Caco-2 (cell line): ENCODE measurements at regions not wholly inside any gene's neighbourhood (a gene's known extent, or its start where the extent isn't known, plus 50 kb on each side); places are given as distances from the start of the nearest gene placed in this dataset.

Source experiments
- BruUV-seq: library from RNA; stranded (reverse); fragments of 400-500 nt; replicated peaks from 2 replicates; lab custom pipeline; 2021; lab: Mats Ljungman, UMichigan
- CTCF ChIA-PET: fragments of 300-600 bp; sonication (Branson Sonifier 250); formaldehyde crosslinking; loops from one replicate; lab custom pipeline; 2022; ENCODE audit warnings: antibody characterized with exemption; lab: Charles Lee
- POLR2A ChIA-PET: fragments of 300-600 bp; sonication (Branson Sonifier 250); formaldehyde crosslinking; loops from one replicate; lab custom pipeline; 2022; ENCODE audit warnings: antibody characterized with exemption; lab: Charles Lee
- DNase-seq, 2 experiments: peaks; one replicate each; pipeline versions ENCODE4 v3.0.0 to v3.0.0-alpha.2; 2020 to 2022
- H3K27me3 ChIP-seq: replicated peaks from 2 replicates; pipeline ENCODE4 v1.6.0; 2011; ENCODE audit warnings: low read length; ENCODE audit not compliant: control insufficient read depth, insufficient read depth
- H3K36me3 ChIP-seq: 2 replicates; pipeline ENCODE4 v1.5.1; 2011; ENCODE audit warnings: low read length; ENCODE audit not compliant: control insufficient read depth, insufficient read depth
- H3K4me1 ChIP-seq: fragments of 250-450 bp; sonication (Bioruptor Pico); 2 replicates; pipeline ENCODE4 v1.5.1; 2020; ENCODE audit warnings: mild to moderate bottlenecking
- H3K4me3 ChIP-seq: 2 replicates; pipeline ENCODE4 v1.5.1; 2011; ENCODE audit warnings: low read depth, mild to moderate bottlenecking, control low read depth, low read length
- H3K9me3 ChIP-seq: fragments of 250-450 bp; sonication (Bioruptor Pico); 2 replicates; pipeline ENCODE4 v1.5.1; 2020; ENCODE audit warnings: mild to moderate bottlenecking, moderate library complexity
- H3K27ac Mint-ChIP-seq: one replicate; pipeline ENCODE4 v1.8.0; 2022; ENCODE audit warnings: mixed read lengths; ENCODE audit not compliant: unreplicated experiment
- H3K27me3 Mint-ChIP-seq: one replicate; pipeline ENCODE4 v1.8.0; 2022; ENCODE audit warnings: mixed read lengths; ENCODE audit not compliant: insufficient read depth, unreplicated experiment
- H3K36me3 Mint-ChIP-seq: one replicate; pipeline ENCODE4 v1.8.0; 2022; ENCODE audit warnings: mild to moderate bottlenecking, mixed read lengths; ENCODE audit not compliant: insufficient read depth, unreplicated experiment
- H3K4me1 Mint-ChIP-seq: one replicate; pipeline ENCODE4 v1.8.0; 2022; ENCODE audit warnings: low read depth, mixed read lengths; ENCODE audit not compliant: unreplicated experiment
- H3K4me3 Mint-ChIP-seq: one replicate; pipeline ENCODE4 v1.8.0; 2022; ENCODE audit warnings: mild to moderate bottlenecking, moderate library complexity, mixed read lengths; ENCODE audit not compliant: unreplicated experiment
- H3K9me3 Mint-ChIP-seq: one replicate; pipeline ENCODE4 v1.8.0; 2022; ENCODE audit warnings: mixed read lengths; ENCODE audit not compliant: unreplicated experiment
- CTCF ChIP-seq, 2 experiments: fragments of 200-600 bp in 1 of 2; IDR thresholded peaks; 1 replicate in 1 of 2; 2 replicates in 1 of 2; pipeline versions ENCODE4 v1.5.1 to v1.8.0; 2011 to 2022; ENCODE audit warnings: antibody characterized with exemption in 1 of 2, control low read depth in 1 of 2, inconsistent platforms in 1 of 2, low read depth in 1 of 2, low read length in 1 of 2, mild to moderate bottlenecking in 1 of 2, moderate library complexity in 1 of 2; ENCODE audit not compliant: insufficient read depth in 1 of 2, severe bottlenecking in 1 of 2, unreplicated experiment in 1 of 2
- intact Hi-C: fragments of 100-400 bp; cut with micrococcal nuclease; formaldehyde crosslinking; loops from one replicate; pipeline ENCODE4 v1.10.0; 2022; ENCODE audit not compliant: unreplicated experiment

GRCh38 chr10:113987156-113987555 lies 56.5 kb upstream of the ADRB1 start:
- no peak overlapping the region for H3K4me3 ChIP-seq
- no peak for DNase-seq
- no peak overlapping the region for H3K4me3 Mint-ChIP-seq
- peaks cover 8% of the 10 kb centered on the region; the same call in 1 of the 2 replicates for H3K4me1 ChIP-seq
- no peak overlapping the region for H3K27ac Mint-ChIP-seq
- no peaks in the 10 kb centered on the region for H3K36me3 ChIP-seq
- BruUV-seq = no TSS peak
- no peaks in the 10 kb centered on the region for H3K9me3 ChIP-seq
- POLR2A ChIA-PET = no interaction called here
- CTCF ChIA-PET = no interaction called here
- TF ChIP-seq CTCF (IDR thresholded peaks at IDR 0.05; ENCODE audit: insufficient read depth in 1 of 2, low read depth in 1 of 2, low read length in 1 of 2, severe bottlenecking in 1 of 2, unreplicated experiment in 1 of 2) = no peak
- H3K27me3 ChIP-seq = no peaks in the 10 kb centered on the region
- peaks cover 24% of the 10 kb centered on the region for H3K9me3 Mint-ChIP-seq
- intact Hi-C loops = no loop called here
- no peaks in the 10 kb centered on the region for H3K27me3 Mint-ChIP-seq
- H3K36me3 Mint-ChIP-seq = no peaks in the 10 kb centered on the region
- H3K4me1 Mint-ChIP-seq = peaks cover 8% of the 10 kb centered on the region

GRCh38 chr10:113987805-113988204 lies 55.9 kb upstream of the ADRB1 start:
- Histone ChIP-seq H3K9me3 (no peaks in the 10 kb centered on the region), H3K36me3 (no peaks in the 10 kb centered on the region), H3K4me3 (no peak overlapping the region), H3K27me3 (no peaks in the 10 kb centered on the region), H3K4me1 (peaks cover 5% of the 10 kb centered on the region; the same call in 1 of the 2 replicates)
- intact Hi-C loops = no loop called here
- Mint-ChIP-seq H3K4me1 (peaks cover 8% of the 10 kb centered on the region), H3K36me3 (no peaks in the 10 kb centered on the region), H3K27me3 (no peaks in the 10 kb centered on the region), H3K9me3 (peaks cover 24% of the 10 kb centered on the region), H3K4me3 (no peak overlapping the region), H3K27ac (no peak overlapping the region)
- BruUV-seq = no TSS peak
- ChIA-PET POLR2A (no interaction called here), CTCF (no interaction called here)
- DNase-seq = peak in 1 of 2 experiments; percentile 14
- no peak for TF ChIP-seq CTCF (IDR thresholded peaks at IDR 0.05; ENCODE audit: insufficient read depth in 1 of 2, low read depth in 1 of 2, low read length in 1 of 2, severe bottlenecking in 1 of 2, unreplicated experiment in 1 of 2)

GRCh38 chr10:113988535-113988934 lies 55.1 kb upstream of the ADRB1 start:
- Mint-ChIP-seq H3K27me3 (no peaks in the 10 kb centered on the region), H3K4me3 (no peak overlapping the region), H3K9me3 (peaks cover 24% of the 10 kb centered on the region), H3K27ac (no peak overlapping the region), H3K4me1 (peaks cover 8% of the 10 kb centered on the region), H3K36me3 (no peaks in the 10 kb centered on the region)
- ChIA-PET CTCF (no interaction called here), POLR2A (no interaction called here)
- BruUV-seq = no TSS peak
- Histone ChIP-seq H3K27me3 (no peaks in the 10 kb centered on the region), H3K4me3 (no peak overlapping the region), H3K4me1 (no peaks in the 10 kb centered on the region), H3K36me3 (no peaks in the 10 kb centered on the region), H3K9me3 (no peaks in the 10 kb centered on the region)
- no peak for TF ChIP-seq CTCF (IDR thresholded peaks at IDR 0.05; ENCODE audit: insufficient read depth in 1 of 2, low read depth in 1 of 2, low read length in 1 of 2, severe bottlenecking in 1 of 2, unreplicated experiment in 1 of 2)
- intact Hi-C loops = no loop called here
- no peak for DNase-seq
